Breast epithelium (tissue), 3 donors: ENCODE measurements at regions not wholly inside any gene's neighbourhood (a gene's known extent, or its start where the extent isn't known, plus 50 kb on each side); places are given as distances from the start of the nearest gene placed in this dataset.

Experiments used
- POLR2AphosphoS5 ChIP-seq, 3 donors: sonication (generic); formaldehyde crosslinking; IDR thresholded peaks; one replicate each; pipeline ENCODE4 v1.6.1; 2017; ENCODE audit warnings: antibody characterized with exemption in 3 of 3
- TF ChIP-seq, protein P1 (sequence below), 3 donors: fragments of 450-650 bp; IDR thresholded peaks; one replicate each; pipeline ENCODE4 v1.5.1; 2016 to 2017; ENCODE audit warnings: antibody characterized with exemption in 3 of 3, mild to moderate bottlenecking in 3 of 3, moderate library complexity in 3 of 3

DNA sequence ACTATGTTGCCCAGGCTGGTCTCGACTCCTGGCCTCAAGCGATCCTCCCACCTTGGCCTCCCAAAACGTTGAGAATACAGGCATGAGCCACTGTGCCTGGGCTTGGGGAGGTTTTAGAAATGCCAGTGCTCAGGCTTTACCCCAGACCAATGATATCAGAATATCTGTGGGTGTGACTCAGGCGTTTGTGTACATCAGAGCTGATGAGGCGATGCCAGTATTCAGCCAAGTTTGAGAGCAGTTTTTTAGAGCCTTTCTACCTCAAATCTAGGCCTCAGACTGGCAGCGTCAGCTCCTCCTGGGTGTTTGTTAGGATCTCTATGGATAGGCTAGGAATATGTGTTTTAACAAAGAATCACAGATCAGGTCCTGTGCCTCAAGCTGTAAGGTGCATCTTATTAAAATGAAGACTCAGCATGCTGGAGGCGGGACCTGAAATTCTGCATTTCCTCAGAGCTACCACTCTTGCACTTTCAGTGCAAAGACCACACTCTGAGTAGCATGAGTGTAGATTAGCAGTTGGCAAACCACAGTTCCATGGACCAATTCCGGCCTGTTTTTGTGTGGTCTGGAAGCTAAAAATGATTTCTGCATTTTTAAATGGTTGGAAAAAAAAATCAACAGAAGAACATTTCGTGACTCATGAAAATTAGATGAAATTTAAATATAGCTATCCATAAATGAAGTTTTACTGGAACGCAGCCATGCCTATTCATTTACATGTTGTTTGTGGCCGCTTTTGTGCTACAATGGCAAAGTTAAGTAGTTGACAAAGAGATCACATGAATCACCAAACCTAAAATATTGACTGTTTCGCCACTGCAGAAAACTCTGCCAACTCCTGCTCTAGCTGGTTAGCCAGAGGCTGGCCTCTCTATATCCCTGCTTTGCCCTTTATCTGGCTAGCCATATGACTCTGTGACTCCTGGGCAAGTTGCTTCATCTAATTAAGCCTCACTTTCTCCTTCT, 92.2 kb downstream of the KLF4 start:
- TF ChIP-seq, protein P1, sequence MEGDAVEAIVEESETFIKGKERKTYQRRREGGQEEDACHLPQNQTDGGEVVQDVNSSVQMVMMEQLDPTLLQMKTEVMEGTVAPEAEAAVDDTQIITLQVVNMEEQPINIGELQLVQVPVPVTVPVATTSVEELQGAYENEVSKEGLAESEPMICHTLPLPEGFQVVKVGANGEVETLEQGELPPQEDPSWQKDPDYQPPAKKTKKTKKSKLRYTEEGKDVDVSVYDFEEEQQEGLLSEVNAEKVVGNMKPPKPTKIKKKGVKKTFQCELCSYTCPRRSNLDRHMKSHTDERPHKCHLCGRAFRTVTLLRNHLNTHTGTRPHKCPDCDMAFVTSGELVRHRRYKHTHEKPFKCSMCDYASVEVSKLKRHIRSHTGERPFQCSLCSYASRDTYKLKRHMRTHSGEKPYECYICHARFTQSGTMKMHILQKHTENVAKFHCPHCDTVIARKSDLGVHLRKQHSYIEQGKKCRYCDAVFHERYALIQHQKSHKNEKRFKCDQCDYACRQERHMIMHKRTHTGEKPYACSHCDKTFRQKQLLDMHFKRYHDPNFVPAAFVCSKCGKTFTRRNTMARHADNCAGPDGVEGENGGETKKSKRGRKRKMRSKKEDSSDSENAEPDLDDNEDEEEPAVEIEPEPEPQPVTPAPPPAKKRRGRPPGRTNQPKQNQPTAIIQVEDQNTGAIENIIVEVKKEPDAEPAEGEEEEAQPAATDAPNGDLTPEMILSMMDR (IDR thresholded peaks at IDR 0.05), result no peak
- TF ChIP-seq POLR2AphosphoS5 (IDR thresholded peaks at IDR 0.05), result no peak
